Activated T-cell treated with anti-CD3 and anti-CD28 coated beads, Interleukin-2, amount 50 U/mL, for 48 hours (primary cell): ENCODE measurements at regions not wholly inside any gene's neighbourhood (a gene's known extent, or its start where the extent isn't known, plus 50 kb on each side); places are given as distances from the start of the nearest gene placed in this dataset.

Source experiments
- DNase-seq, 2 experiments: peaks; one replicate each; pipeline ENCODE4 v3.0.0-alpha.2; 2020

DNA sequence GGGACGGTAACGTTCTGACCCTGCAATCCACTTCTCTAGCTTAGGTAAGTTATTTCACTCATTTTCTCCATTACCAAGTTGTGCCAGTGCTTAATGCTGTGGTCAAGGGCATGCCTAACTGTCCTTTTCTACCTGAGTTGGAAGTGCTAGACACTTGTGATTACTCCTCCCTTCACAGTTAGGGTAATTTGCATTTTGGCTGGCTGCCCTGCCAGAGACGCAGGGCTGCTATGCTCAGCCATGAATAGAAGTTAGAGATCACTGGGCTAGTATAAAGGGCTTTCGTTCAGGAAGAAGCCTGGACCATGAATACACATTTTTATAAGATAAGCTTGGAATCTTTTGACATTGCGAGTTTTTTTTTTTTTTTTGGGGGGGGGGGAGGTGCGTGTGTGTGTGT lies 633.2 kb upstream of the NEGR1 start:
- DNase-seq, result no peak

- DNase-seq, result no peak
Measured at GRCh38 chr1:72911656-72912055, 629.3 kb upstream of the NEGR1 start.

DNA sequence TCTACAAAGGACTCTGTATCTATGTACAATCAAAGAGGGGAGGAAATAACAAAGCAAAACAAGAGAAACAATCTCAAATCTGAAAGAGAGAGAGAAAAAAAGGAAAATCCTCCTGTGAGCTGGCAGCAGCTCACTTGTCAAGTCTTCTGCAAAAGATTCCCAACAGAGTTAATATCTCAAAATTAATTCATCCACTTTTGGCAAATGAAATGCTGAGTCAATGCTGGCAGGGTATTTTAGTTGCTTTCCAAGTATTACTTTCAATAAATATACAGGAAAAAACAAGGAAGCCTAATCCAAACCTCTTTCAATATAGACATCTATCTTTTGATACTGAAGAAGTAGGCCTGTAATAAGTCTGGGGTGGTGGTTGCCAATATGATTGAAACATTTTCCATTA lies 613.9 kb upstream of the NEGR1 start:
- DNase-seq, result no peak

GRCh38 chr1:72892461-72892860 lies 610.1 kb upstream of the NEGR1 start:
- no peak for DNase-seq

DNA sequence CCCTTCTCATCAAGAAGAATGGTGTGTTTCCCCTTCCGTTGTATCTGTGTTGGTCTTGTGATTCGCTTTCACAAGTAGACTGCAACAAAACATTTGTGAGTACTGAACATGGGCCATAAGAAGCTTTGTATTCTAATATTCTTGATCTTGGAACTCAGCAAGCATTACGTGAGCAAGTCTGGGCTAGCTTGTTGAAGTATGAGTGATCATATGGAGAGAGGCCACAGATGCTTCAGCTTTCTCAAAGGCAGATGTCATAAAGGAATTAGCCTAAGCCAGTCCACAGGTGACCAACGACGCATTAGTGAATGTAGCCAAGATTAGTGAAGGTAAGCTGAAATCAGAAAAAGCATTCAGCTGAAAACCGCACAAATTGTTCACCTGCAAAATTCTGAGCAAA lies 609.6 kb upstream of the NEGR1 start:
- no peak for DNase-seq

GRCh38 chr1:72885841-72886240 lies 603.5 kb upstream of the NEGR1 start:
- no peak for DNase-seq

DNA sequence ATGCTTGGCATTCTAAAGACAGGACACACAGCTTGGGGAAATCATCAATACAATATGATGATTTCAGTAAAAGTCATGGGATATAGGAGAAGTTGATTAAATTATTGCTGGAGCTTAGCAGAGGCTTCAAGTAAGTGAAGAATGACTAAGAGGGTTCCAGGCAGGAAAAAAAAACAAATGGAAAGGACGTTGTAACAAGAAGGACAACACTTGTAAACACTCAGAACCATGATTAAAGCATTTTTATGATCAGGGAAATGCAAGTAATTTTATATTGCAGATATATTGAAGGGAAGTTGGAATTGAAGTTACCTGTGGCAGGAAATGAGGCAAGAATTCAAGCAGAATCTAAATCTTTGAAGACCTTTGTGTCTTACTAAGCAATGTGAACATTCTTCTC lies 602.7 kb upstream of the NEGR1 start:
- DNase-seq, result no peak

DNA sequence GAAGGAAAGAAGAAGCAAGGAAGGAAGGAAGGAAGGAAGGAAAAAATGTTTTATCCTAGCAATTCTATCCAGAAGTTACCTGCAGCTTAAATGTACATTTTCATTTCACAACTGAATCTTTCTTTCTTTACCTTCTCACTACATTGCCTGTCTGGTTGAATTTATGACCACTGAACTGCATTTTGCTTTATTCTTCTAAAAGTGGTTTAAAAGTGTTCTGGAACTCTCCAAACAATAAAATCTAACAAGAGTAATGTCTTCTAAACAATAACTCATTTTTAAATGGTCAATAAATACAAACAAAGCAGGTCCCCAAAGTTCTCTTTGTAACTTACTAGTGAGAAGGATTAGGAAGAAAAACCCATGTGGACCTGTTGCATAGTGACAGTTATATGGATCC lies 587.5 kb upstream of the NEGR1 start:
- no peak for DNase-seq

DNA sequence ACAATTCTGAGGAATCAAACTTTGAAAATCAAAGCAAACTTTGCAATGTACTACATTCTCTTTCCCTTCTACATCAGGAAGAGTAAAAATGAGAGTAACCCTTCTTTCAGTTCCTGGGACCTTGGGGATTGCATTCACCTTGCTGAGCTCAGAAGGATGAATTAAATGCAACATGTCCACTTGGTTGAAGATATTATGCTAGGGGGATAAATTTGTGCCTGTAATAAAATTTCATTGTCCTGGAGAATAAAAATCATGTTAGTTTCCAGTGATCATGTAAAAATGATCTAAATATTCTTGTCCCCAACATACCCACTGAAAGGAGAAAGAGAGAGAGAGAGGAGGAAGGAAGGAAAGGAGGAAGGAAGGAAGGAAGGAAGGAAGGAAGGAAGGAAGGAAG lies 587.1 kb upstream of the NEGR1 start:
- DNase-seq, result no peak

DNA sequence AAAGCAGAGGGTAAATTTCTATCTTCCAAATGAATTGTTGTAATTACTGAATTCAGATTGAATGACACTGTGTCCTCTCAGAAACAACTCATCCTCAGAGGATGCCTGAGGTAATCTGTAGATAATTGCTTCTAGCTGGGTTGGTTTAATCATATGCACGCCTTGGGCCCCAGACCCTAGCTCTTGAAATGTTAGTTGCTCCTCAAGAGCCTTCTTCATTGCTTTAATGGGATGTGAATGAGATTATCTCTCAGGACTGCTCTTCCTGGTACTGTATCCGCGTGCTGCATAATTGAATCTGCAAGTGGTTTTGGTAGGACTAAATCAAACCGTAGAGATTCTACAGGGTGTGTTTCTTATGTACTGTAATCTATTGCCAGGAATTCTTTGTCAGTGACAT lies 569.3 kb upstream of the NEGR1 start:
- no peak for DNase-seq

GRCh38 chr1:72848997-72849396 lies 566.7 kb upstream of the NEGR1 start:
- DNase-seq, result no peak

DNA sequence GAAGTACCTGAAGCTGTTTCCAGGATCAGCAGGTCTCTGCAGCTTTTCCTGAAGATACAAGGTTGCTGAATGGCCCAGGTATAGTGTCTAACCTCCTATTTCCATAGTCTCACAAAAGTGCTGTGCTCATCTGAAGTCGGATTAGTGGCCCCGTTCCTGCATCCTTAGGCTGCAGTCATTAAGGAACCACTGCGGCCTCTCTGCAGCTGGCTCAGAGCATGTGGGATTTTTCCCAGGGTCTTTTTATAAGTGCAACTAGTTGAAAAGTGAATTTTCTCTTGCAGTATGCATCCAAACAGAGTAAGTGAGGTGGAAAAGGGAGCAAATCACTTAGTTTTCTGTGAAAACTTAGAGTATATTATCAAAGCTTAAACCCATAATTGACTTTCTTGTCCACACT lies 565.3 kb upstream of the NEGR1 start:
- DNase-seq, result no peak

DNA sequence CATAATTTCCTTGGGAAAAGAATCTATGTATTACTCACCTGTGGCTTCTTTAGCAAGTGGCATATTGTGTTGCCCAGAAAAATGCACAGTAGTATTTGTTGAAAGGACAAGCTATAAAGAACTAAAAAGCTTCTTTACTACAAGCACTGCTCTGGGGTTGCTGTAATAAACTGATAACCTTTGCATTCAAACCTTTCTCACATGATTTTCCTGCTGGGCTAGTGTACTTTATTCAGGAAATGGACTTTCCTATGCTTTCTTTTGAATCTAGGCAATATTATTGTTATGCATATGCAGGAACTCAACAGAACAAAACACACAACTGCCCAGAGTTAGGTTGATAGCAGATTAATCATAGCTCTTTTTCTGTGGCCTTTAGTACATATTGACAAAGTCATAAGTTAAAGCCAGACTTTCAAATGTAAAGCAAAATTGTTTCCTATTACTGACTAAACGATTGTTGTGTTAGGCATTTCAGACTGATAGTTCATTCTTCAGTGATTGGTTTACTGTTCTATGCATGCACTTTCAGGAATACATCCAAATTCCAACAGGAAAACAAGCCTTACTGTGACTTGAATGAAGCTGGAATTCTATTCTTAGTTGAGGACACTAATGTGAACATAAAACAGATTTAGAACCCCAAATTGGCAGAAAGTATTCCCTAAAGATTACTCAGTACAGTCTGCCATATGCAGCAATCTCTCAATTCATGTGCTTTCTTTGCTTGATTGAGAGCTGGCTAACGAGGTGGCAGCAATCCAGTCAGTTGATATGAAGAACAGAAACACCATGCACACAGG lies 564.3 kb upstream of the NEGR1 start:
- no peak for DNase-seq

GRCh38 chr1:72845981-72846380 lies 563.6 kb upstream of the NEGR1 start:
- no peak for DNase-seq

DNA sequence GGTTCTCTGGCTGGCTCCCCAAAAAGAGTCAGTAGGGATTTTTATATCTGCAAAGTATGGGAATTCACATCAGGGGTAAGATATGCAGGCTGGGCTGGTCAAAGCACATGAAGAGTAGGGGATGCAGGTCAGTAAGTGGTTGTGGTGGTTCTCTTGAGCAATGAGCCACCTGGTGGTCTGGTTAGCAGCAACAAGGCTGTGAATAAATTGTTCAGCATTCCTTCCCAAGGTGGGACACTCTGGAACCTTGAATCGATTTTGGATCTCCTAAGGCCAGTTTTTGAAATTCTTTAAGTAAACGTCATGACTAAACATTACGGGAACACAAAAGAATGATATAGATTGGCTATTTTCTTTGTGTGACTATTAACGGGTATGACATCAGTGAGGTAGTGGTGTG lies 563.0 kb upstream of the NEGR1 start:
- DNase-seq, result no peak

- DNase-seq, result no peak
Measured at GRCh38 chr1:72837781-72838180, 555.4 kb upstream of the NEGR1 start.

DNA sequence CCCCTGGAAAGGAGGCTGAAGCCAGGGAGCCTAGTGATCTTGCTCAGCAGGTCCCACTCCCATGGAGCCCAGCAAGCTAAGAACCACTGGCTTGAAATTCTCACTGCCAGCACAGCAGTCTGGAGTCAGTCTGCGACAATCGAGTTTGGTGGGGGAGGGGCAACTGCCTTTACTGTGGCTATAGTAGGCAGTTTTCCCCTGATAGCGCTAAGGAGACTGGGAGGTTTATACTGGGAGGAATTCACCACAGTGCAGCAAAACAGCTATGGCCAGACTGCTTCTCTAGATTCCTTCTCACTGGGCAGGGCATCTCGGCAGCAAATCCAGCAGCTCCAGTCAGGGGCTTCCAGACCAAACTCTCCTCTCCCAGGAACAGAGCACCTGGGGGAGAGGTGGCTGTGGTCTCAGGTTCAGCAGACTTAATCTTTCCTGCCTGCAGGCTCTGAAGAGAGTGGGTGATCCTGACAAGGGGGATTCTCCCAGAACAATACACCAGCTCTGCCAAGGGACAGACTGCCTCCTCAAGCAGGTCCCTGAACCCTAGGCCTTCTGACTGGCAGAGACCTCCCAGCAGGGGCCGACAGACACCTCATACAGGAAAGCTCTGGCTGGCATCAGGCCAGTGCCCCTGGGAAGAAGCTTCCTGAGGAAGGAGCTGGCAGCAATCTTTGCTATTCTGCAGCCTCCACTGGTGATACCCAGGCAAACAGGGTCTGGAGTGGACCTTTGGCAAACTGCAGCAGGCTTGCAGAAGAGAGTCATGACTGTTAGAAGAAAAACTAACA lies 548.5 kb upstream of the NEGR1 start:
- no peak for DNase-seq

DNA sequence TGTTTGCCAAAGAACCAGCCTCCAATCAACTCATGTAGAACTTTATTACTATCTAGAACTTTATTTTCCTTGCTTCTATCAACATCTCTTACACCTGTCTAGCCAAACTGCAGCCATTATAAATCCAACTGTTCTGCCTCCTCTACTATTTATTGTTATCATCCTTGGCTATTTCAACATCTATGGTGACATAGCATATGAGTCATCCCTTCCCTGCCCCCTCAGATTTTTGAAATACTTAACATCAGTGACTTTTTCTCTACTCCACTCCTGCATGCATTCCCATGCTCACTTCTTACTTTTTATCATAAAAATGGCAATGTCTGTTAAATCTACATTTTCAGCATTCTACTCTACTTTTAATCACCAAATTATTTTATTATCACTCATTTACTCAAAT lies 544.9 kb upstream of the NEGR1 start:
- no peak for DNase-seq

- no peak for DNase-seq
Measured at GRCh38 chr1:72804541-72804940, 522.2 kb upstream of the NEGR1 start.

DNA sequence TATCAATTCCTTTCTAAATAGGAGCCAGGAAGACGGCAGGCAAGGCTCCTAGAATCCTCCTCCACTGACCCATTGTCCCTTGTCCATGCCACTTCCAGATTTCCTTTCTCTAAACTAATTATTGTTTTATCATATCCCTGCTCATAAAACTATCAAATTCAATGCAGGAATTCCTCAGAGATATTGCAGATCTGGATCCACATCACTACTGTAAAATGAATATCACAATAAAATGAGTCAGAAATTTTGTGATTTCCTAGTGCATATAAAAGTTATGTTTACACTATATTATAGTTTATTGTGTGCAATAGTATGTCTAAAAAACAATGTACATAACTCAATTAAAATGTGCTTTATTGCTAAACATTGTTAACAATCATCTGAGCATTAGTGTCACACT lies 498.7 kb upstream of the NEGR1 start:
- no peak for DNase-seq

- DNase-seq, result no peak
Measured at GRCh38 chr1:72780212-72780611, 497.9 kb upstream of the NEGR1 start.

GRCh38 chr1:72777918-72778317 lies 495.6 kb upstream of the NEGR1 start:
- DNase-seq, result no peak

DNA sequence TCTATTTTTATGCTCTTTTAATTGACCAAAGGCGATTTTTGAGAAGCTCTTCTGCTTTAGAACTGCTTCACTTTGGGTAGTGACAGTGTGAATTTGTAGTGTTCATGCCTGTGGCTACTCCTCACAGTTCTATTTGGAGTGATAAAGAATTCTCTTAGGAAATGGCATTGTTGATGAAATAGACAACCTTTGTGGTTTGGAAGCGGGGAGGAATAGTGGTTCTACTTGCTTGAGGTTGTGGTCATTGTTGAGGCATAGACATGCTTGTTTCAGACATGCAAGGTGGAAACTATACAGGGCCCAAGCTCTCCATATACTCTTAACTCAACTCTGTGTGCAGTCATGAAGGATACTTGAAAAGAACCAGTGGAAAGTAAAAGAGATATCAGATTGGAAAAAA lies 481.1 kb upstream of the NEGR1 start:
- DNase-seq, result no peak

DNA sequence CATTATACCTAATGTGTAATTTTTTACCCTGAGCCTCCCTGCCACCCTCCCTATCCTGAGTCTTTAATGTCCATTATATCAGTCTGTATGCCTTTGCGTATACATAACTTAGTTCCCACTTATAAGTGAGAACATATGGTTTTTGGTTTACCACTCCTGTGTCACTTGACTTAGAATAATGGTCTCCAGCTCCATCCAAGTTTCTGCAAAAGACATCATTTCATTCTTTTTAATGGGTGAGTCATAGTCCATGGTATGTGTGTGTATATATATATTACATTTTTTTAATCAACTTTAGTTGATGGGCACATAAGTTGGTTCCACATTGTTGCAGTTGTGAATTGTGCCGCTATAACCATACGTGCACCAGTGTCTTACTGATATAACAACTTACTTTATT lies 477.1 kb upstream of the NEGR1 start:
- no peak for DNase-seq

- no peak for DNase-seq
Measured at GRCh38 chr1:72757843-72758242, 475.5 kb upstream of the NEGR1 start.
